Mesendoderm (in vitro differentiated cells): ENCODE measurements at regions not wholly inside any gene's neighbourhood (a gene's known extent, or its start where the extent isn't known, plus 50 kb on each side); places are given as distances from the start of the nearest gene placed in this dataset.

Experiments used
- DNase-seq: peaks from one replicate; pipeline ENCODE4 v3.0.0; 2013
- H2AK5ac ChIP-seq: 2 replicates; pipeline ENCODE4 v1.6.1; 2013; ENCODE audit warnings: low read length, inconsistent platforms
- H2BK120ac ChIP-seq: 2 replicates; pipeline ENCODE4 v1.6.1; 2013; ENCODE audit warnings: low read depth, mild to moderate bottlenecking, low read length, moderate library complexity, mixed read lengths
- H2BK15ac ChIP-seq: replicated peaks from 2 replicates; pipeline ENCODE4 v1.6.1; 2013; ENCODE audit warnings: low read depth, mild to moderate bottlenecking, moderate library complexity
- H2BK5ac ChIP-seq: 2 replicates; pipeline ENCODE4 v1.6.1; 2013; ENCODE audit warnings: low read length, inconsistent platforms
- H3K18ac ChIP-seq: 2 replicates; pipeline ENCODE4 v1.6.1; 2013; ENCODE audit warnings: mild to moderate bottlenecking, low read length, mixed read lengths
- H3K23ac ChIP-seq: one replicate; pipeline ENCODE4 v1.6.1; 2013; ENCODE audit warnings: low read length
- H3K27ac ChIP-seq: 2 replicates; pipeline ENCODE4 v1.5.1; 2013; ENCODE audit warnings: low read depth, mild to moderate bottlenecking, inconsistent platforms, low read length, moderate library complexity
- H3K27me3 ChIP-seq: 2 replicates; pipeline ENCODE4 v1.6.1; 2013; ENCODE audit warnings: low read length, control low read depth, mild to moderate bottlenecking, inconsistent platforms; ENCODE audit not compliant: insufficient read depth, poor library complexity
- H3K36me3 ChIP-seq: 2 replicates; pipeline ENCODE4 v1.6.1; 2013; ENCODE audit warnings: low read length, inconsistent platforms; ENCODE audit not compliant: control insufficient read depth, insufficient read depth
- H3K4ac ChIP-seq: one replicate; pipeline ENCODE4 v1.6.1; 2013; ENCODE audit warnings: low read depth, mild to moderate bottlenecking, low read length, moderate library complexity
- H3K4me1 ChIP-seq: 2 replicates; pipeline ENCODE4 v1.6.1; 2013; ENCODE audit warnings: low read depth, low read length, inconsistent platforms; ENCODE audit not compliant: control insufficient read depth
- H3K4me2 ChIP-seq: 2 replicates; pipeline ENCODE4 v1.6.1; 2013; ENCODE audit warnings: low read length
- H3K4me3 ChIP-seq: 2 replicates; pipeline ENCODE4 v1.5.1; 2013; ENCODE audit warnings: mild to moderate bottlenecking, low read length
- H3K56ac ChIP-seq: one replicate; pipeline ENCODE4 v1.6.1; 2013; ENCODE audit warnings: low read length
- H3K79me1 ChIP-seq: 2 replicates; pipeline ENCODE4 v1.6.1; 2013; ENCODE audit warnings: low read length, inconsistent platforms
- H3K79me2 ChIP-seq: 2 replicates; pipeline ENCODE4 v1.6.1; 2013; ENCODE audit warnings: mild to moderate bottlenecking, low read length; ENCODE audit not compliant: control insufficient read depth, insufficient read depth
- H3K9ac ChIP-seq: 2 replicates; pipeline ENCODE4 v1.6.1; 2013; ENCODE audit warnings: low read length, inconsistent platforms
- H4K5ac ChIP-seq: one replicate; pipeline ENCODE4 v1.6.1; 2013; ENCODE audit warnings: low read length
- H4K8ac ChIP-seq: one replicate; pipeline ENCODE4 v1.6.1; 2013; ENCODE audit warnings: low read depth, mild to moderate bottlenecking, control low read depth, low read length, moderate library complexity
- WGBS: extraction: QIAGEN DNeasy Blood & Tissue Kit; methylation state at CpG from one replicate; pipeline ENCODE4 v1.1.7; 2013; ENCODE audit warnings: low lambda C conversion rate, missing lambda C conversion rate; ENCODE audit not compliant: insufficient coverage; ENCODE audit errors: extremely low coverage; 5-methylcytosine and 5-hydroxymethylcytosine counted together

DNA sequence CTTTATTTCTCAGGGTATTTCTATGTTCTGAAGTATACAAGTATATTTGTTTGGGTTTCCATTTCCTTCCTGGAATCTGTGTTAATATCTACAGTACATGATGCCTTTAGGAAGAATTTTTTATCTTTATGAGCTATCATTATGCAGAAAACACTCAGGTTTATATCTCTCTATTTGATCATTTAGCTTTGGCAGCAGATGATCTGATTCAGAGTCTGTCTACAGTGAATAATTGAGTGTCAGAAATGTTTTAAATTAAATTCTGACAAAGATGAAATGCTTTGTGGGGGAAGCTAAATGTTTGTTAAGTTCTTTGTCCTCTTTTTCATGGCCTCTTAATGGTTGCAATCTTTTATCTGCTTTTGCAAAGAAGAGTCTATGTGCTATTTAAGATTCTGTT is 2141.0 kb upstream of the ACO1 start:
- Histone ChIP-seq H3K27ac (no peak overlapping the region), H3K79me1 (no peaks in the 10 kb centered on the region), H2BK120ac (no peak overlapping the region), H3K79me2 (no peaks in the 10 kb centered on the region), H3K4ac (no peak overlapping the region), H2AK5ac (no peak overlapping the region), H4K8ac (no peak overlapping the region), H3K18ac (no peak overlapping the region), H3K27me3 (no peaks in the 10 kb centered on the region), H3K4me1 (no peaks in the 10 kb centered on the region), H4K5ac (no peak overlapping the region), H3K56ac (no peak overlapping the region), H3K23ac (no peak overlapping the region), H3K4me2 (no peak overlapping the region), H3K36me3 (no peaks in the 10 kb centered on the region), H2BK5ac (no peak overlapping the region), H3K9ac (no peak overlapping the region), H3K4me3 (no peak overlapping the region), H2BK15ac (no peak overlapping the region)
- DNase-seq, result no peak

DNA sequence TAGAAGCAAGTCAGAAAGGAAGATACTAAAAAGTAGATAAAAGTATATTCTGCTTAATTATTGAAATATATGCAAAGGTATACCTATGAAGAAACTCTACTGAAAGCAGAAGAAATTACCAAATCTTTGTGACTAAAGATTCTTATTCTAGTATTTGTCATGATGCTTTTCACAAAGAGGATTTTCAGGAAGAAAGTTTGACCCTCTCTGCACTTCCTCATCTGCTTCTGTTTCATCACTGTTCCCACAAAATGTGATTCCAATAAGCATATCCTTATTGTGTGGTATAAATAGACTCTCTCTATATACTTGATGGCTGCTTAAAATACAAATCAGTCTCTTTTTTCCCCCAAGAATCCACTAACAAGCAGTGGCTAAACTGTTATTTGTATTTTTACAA is 2139.6 kb upstream of the ACO1 start:
- no peak overlapping the region for H4K8ac ChIP-seq

DNA sequence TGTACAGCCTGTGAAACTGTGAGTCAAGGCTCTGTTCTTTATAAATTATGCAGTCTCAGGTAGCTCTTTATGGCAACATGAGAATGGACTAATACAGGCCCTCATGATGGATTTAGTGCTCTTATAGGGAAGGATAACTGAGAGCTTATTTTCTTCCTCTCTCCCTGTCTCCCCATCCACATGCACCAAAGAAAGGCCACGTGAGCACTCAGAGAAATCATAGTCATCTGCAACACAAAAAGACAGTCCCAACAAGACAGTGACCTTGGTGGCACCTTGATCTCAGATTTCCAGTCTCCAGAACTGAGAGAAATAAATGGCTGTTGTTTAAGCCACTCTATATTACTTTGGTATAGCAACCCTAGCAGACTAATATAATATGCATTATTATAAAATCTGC is 2133.6 kb upstream of the ACO1 start:
- H3K36me3 ChIP-seq, result no peaks in the 10 kb centered on the region
- no CpG with 5 or more reads among the region's 1 CpG for WGBS
- no peak overlapping the region for H3K4me2 ChIP-seq
- DNase-seq, result no peak
- H3K18ac ChIP-seq, result no peak overlapping the region
- no peak overlapping the region for H3K9ac ChIP-seq
- no peak overlapping the region for H4K5ac ChIP-seq
- no peak overlapping the region for H4K8ac ChIP-seq
- H3K79me2 ChIP-seq, result no peaks in the 10 kb centered on the region
- H3K79me1 ChIP-seq, result no peaks in the 10 kb centered on the region
- no peak overlapping the region for H3K4ac ChIP-seq
- no peak overlapping the region for H3K4me3 ChIP-seq
- H2AK5ac ChIP-seq, result no peak overlapping the region
- H3K27me3 ChIP-seq, result no peaks in the 10 kb centered on the region
- H3K27ac ChIP-seq, result no peak overlapping the region
- no peak overlapping the region for H3K23ac ChIP-seq
- H2BK15ac ChIP-seq, result no peak overlapping the region
- no peak overlapping the region for H2BK120ac ChIP-seq
- H3K4me1 ChIP-seq, result no peaks in the 10 kb centered on the region
- H3K56ac ChIP-seq, result no peak overlapping the region
- H2BK5ac ChIP-seq, result no peak overlapping the region

More for the DNA sequence above, 2139.6 kb upstream of the ACO1 start:
- H3K27ac ChIP-seq, result no peak overlapping the region
- H2BK120ac ChIP-seq, result no peak overlapping the region
- H3K79me1 ChIP-seq, result no peaks in the 10 kb centered on the region
- H3K56ac ChIP-seq, result no peak overlapping the region
- H3K23ac ChIP-seq, result no peak overlapping the region
- no peak overlapping the region for H3K4me2 ChIP-seq
- no peak overlapping the region for H2BK15ac ChIP-seq
- H2AK5ac ChIP-seq, result no peak overlapping the region
- no peak overlapping the region for H3K9ac ChIP-seq
- no peak overlapping the region for H3K4me3 ChIP-seq
- no peak overlapping the region for H3K18ac ChIP-seq
- no peak overlapping the region for H3K4ac ChIP-seq
- H3K36me3 ChIP-seq, result no peaks in the 10 kb centered on the region
- no peaks in the 10 kb centered on the region for H3K27me3 ChIP-seq
- H3K4me1 ChIP-seq, result no peaks in the 10 kb centered on the region
- no peak for DNase-seq
- no peak overlapping the region for H4K5ac ChIP-seq
- H2BK5ac ChIP-seq, result no peak overlapping the region
- H3K79me2 ChIP-seq, result no peaks in the 10 kb centered on the region

DNA sequence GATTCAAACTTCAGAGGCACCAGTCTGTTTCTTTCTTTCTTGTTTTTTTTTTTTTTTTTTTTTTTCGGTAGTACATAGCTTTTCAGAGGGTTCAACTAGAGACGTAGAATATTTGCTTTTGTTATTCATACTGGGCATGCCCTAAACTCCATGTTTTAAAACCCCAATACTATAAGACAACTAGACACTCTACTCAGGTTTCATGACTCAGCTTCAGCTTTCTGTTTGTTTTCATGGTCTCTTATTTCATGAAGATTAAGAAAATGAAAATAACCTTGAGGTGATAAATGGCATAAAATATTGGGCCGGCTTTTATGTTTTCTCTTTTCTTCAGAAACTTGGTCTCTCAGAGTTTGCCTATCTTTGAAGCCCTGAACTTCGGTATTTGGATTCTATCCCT is 2126.3 kb upstream of the ACO1 start:
- Histone ChIP-seq H2AK5ac (no peak overlapping the region), H3K4me3 (no peak overlapping the region), H3K79me2 (no peaks in the 10 kb centered on the region), H4K5ac (no peak overlapping the region), H3K36me3 (no peaks in the 10 kb centered on the region), H3K18ac (no peak overlapping the region), H3K4me1 (no peaks in the 10 kb centered on the region), H2BK5ac (no peak overlapping the region), H3K27ac (no peak overlapping the region), H2BK15ac (no peak overlapping the region), H3K4ac (no peak overlapping the region), H3K4me2 (no peak overlapping the region), H2BK120ac (no peak overlapping the region), H4K8ac (no peak overlapping the region), H3K23ac (no peak overlapping the region), H3K9ac (no peak overlapping the region), H3K79me1 (no peaks in the 10 kb centered on the region), H3K56ac (no peak overlapping the region), H3K27me3 (no peaks in the 10 kb centered on the region)
- no peak for DNase-seq
- WGBS, result no CpG with 5 or more reads among the region's 4 CpGs

DNA sequence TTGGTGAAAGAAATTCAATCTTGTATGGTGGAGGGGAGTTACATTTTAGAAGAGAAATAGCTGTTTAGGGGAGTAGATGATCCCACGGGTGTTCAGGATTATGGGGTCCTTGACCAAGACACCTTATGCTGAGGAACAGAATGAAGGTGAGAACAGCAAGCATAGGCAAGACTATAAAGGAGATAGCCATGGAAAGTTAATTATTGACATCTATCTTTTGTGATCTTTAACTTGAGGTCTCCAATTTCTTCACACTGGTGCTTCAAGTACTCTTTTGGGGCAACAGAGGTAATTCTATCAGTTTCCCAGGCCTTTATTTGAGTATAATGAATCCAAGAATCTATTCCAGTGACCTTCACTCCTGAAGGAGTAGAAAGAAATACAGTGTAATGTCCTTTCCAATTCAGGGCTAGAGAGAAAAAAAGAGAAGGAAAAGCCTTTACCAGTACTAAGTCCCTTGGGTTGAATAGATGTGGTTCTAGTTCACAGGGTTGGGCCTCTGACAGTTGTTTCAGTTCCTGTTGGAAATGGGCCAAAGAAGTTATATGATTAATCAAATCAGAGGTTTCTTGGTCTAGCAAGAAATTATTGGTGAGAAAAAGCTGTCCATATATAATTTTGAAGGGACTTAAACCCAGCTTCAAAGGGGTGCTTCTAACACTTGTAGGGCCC is 2104.1 kb upstream of the ACO1 start:
- Histone ChIP-seq H3K4me2 (no peak overlapping the region), H3K79me1 (no peaks in the 10 kb centered on the region), H3K79me2 (no peaks in the 10 kb centered on the region), H3K9ac (no peak overlapping the region), H2BK15ac (no peak overlapping the region), H3K56ac (no peak overlapping the region), H3K18ac (no peak overlapping the region), H3K4ac (no peak overlapping the region), H2AK5ac (no peak overlapping the region), H3K27ac (no peak overlapping the region), H3K36me3 (no peaks in the 10 kb centered on the region), H3K4me1 (no peaks in the 10 kb centered on the region), H3K27me3 (no peaks in the 10 kb centered on the region), H3K23ac (no peak overlapping the region), H2BK120ac (no peak overlapping the region), H3K4me3 (no peak overlapping the region), H2BK5ac (no peak overlapping the region), H4K5ac (no peak overlapping the region), H4K8ac (no peak overlapping the region)
- WGBS, result no CpG with 5 or more reads among the region's 1 CpG
- DNase-seq, result no peak

DNA sequence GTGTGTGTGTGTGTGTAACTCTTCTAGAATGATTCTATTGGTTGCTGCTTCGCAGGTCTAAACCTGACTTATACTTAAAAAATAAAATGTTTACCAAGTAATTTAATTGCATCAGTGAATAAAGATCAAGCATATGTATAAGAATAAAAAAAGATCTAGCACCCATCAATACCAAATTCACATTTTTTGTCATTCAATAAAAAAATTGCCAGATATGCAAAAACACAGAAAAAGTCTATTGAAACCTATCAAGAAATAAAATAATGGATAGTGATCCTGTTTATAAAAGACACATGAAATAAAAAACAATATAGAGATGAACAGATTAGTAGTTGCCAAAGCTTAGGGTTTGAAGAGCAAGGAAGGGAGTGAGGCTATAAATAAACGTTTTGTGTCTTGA is 2095.0 kb upstream of the ACO1 start:
- Histone ChIP-seq H3K79me2 (no peaks in the 10 kb centered on the region), H3K23ac (no peak overlapping the region), H3K27ac (no peak overlapping the region), H3K56ac (no peak overlapping the region), H3K4me3 (no peak overlapping the region), H3K27me3 (no peaks in the 10 kb centered on the region), H3K4me1 (no peaks in the 10 kb centered on the region), H2BK5ac (no peak overlapping the region), H3K36me3 (no peaks in the 10 kb centered on the region), H4K8ac (no peak overlapping the region), H3K18ac (no peak overlapping the region), H3K9ac (no peak overlapping the region), H2BK120ac (no peak overlapping the region), H2BK15ac (no peak overlapping the region), H4K5ac (no peak overlapping the region), H3K4me2 (no peak overlapping the region), H3K4ac (no peak overlapping the region), H3K79me1 (no peaks in the 10 kb centered on the region), H2AK5ac (no peak overlapping the region)
- no CpG with 5 or more reads among the region's 2 CpGs for WGBS
- no peak for DNase-seq
